HCT116 (cell line): ENCODE measurements at regions not wholly inside any gene's neighbourhood (a gene's known extent, or its start where the extent isn't known, plus 50 kb on each side); places are given as distances from the start of the nearest gene placed in this dataset.

Source experiments
- ATAC-seq: fragments of 200-7000 bp; cut with Tn5 transposase; 2 replicates; pipeline ENCODE4 v1.9.1; 2020; ENCODE audit warnings: mild to moderate bottlenecking, moderate library complexity
- BruUV-seq: library from RNA; stranded (reverse); fragments of 400-500 nt; replicated peaks from 2 replicates; lab custom pipeline; 2021; lab: Mats Ljungman, UMichigan
- CTCF ChIA-PET: fragments of 300-600 bp; sonication (Branson Sonifier 250); formaldehyde crosslinking; loops from one replicate; lab custom pipeline; 2021; ENCODE audit warnings: antibody characterized with exemption; lab: Charles Lee
- POLR2A ChIA-PET: fragments of 300-600, 350-600 bp; sonication (Branson Sonifier 250); formaldehyde crosslinking; loops from one replicate; lab custom pipeline; 2021; ENCODE audit warnings: antibody characterized with exemption; lab: Charles Lee
- RAD21 ChIA-PET, 2 experiments: fragments of 300-600 bp; sonication (Branson Sonifier 250); formaldehyde crosslinking; loops; one replicate each; lab custom pipeline; 2023; ENCODE audit warnings: low total read pairs in 2 of 2; ENCODE audit not compliant: uncharacterized antibody in 2 of 2, unreplicated experiment in 2 of 2, low non-redundant PET in 1 of 2; lab: Charles Lee
- DNase-seq: peaks from one replicate; pipeline ENCODE4 v3.0.0-alpha.2; 2010; ENCODE audit warnings: low read depth, low spot score
- H2AFZ ChIP-seq: fragments of 200-600 bp; shearing (Covaris generic), sonication (generic); 2 replicates; pipeline ENCODE4 v1.6.1; 2017; ENCODE audit warnings: low read depth, mixed run types, mixed read lengths, antibody characterized with exemption, low read length; ENCODE audit not compliant: poor library complexity, severe bottlenecking
- H3K27ac ChIP-seq: 2 replicates; pipeline ENCODE4 v1.5.1; 2012; ENCODE audit warnings: low read depth, low read length
- H3K27me3 ChIP-seq: fragments of 200-600 bp; sonication (generic); 2 replicates; pipeline ENCODE4 v1.6.1; 2016; ENCODE audit warnings: mixed run types, low read length, mixed read lengths; ENCODE audit not compliant: insufficient read depth
- H3K36me3 ChIP-seq, 2 experiments: fragments of 200-500 bp in 1 of 2; fragments of 200-600 bp in 1 of 2; sonication (Bioruptor generic) in 1 of 2; sonication (generic) in 1 of 2; 2 replicates each; pipeline versions ENCODE4 v1.5.1 to v1.6.1; 2014 to 2016; ENCODE audit warnings: low read length in 2 of 2, inconsistent platforms in 1 of 2, mixed read lengths in 1 of 2, mixed run types in 1 of 2; ENCODE audit not compliant: insufficient read depth in 2 of 2, control insufficient read depth in 1 of 2
- H3K4me1 ChIP-seq, 2 experiments: fragments of 200-600 bp in 1 of 2; sonication (generic) in 1 of 2; 2 replicates each; pipeline versions ENCODE4 v1.5.1 to v1.6.1; 2012 to 2017; ENCODE audit warnings: low read length in 2 of 2, inconsistent platforms in 1 of 2, mild to moderate bottlenecking in 1 of 2, mixed read lengths in 1 of 2, mixed run types in 1 of 2, moderate library complexity in 1 of 2; ENCODE audit not compliant: insufficient read depth in 2 of 2, control insufficient read depth in 1 of 2
- H3K4me2 ChIP-seq: fragments of 200-600 bp; sonication (generic); 2 replicates; pipeline ENCODE4 v1.6.1; 2017; ENCODE audit warnings: mixed run types, low read length, mixed read lengths
- H3K4me3 ChIP-seq, 2 experiments: fragments of 200-600 bp in 1 of 2; sonication (generic) in 1 of 2; replicated peaks in 1 of 2; 2 replicates each; pipeline ENCODE4 v1.5.1; 2011 to 2016; ENCODE audit warnings: low read length in 2 of 2, control low read depth in 1 of 2, low read depth in 1 of 2, mild to moderate bottlenecking in 1 of 2, mixed read lengths in 1 of 2, mixed run types in 1 of 2
- H3K79me2 ChIP-seq: fragments of 200-600 bp; sonication (generic); 2 replicates; pipeline ENCODE4 v1.6.1; 2017; ENCODE audit warnings: mild to moderate bottlenecking, mixed run types, low read length, moderate library complexity, mixed read lengths; ENCODE audit not compliant: insufficient read depth
- H3K9ac ChIP-seq: fragments of 200-600 bp; sonication (generic); 2 replicates; pipeline ENCODE4 v1.6.1; 2016; ENCODE audit warnings: low read length, mixed read lengths
- H3K9me2 ChIP-seq: fragments of 200-600 bp; sonication (generic), shearing (Covaris generic); 2 replicates; pipeline ENCODE4 v1.6.1; 2017; ENCODE audit warnings: mixed run types, mild to moderate bottlenecking, moderate library complexity; ENCODE audit not compliant: insufficient read depth
- H3K9me3 ChIP-seq, 2 experiments: fragments of 200-500 bp in 1 of 2; fragments of 200-600 bp in 1 of 2; sonication (Bioruptor generic) in 1 of 2; sonication (generic) in 1 of 2; 2 replicates each; pipeline ENCODE4 v1.6.1; 2014 to 2017; ENCODE audit warnings: low read length in 2 of 2, mixed read lengths in 2 of 2, inconsistent platforms in 1 of 2, low read depth in 1 of 2, mild to moderate bottlenecking in 1 of 2, mixed run types in 1 of 2, moderate library complexity in 1 of 2; ENCODE audit not compliant: control insufficient read depth in 1 of 2, insufficient read depth in 1 of 2
- H4K20me1 ChIP-seq: fragments of 200-600 bp; sonication (generic), shearing (Covaris generic); 2 replicates; pipeline ENCODE4 v1.6.1; 2017; ENCODE audit warnings: mixed run types, mild to moderate bottlenecking, moderate library complexity; ENCODE audit not compliant: insufficient read depth
- CBX3 ChIP-seq: IDR thresholded peaks from 2 replicates; pipeline ENCODE4 v1.6.1; 2012; ENCODE audit warnings: low read depth
- EGR1 ChIP-seq: IDR thresholded peaks from 2 replicates; pipeline ENCODE4 v1.6.1; 2012; ENCODE audit warnings: low read depth
- EZH2phosphoT487 ChIP-seq: fragments of 200-600 bp; IDR thresholded peaks from 2 replicates; pipeline ENCODE4 v1.6.1; 2018; ENCODE audit warnings: antibody characterized with exemption, borderline replicate concordance
- FOSL1 ChIP-seq: IDR thresholded peaks from 2 replicates; pipeline ENCODE4 v1.6.1; 2012; ENCODE audit warnings: low read depth
- JUND ChIP-seq: IDR thresholded peaks from 2 replicates; pipeline ENCODE4 v1.6.1; 2012
- POLR2AphosphoS5 ChIP-seq: IDR thresholded peaks from 2 replicates; pipeline ENCODE4 v1.6.1; 2011; ENCODE audit warnings: mild to moderate bottlenecking, low read depth, low read length, moderate library complexity
- RAD21 ChIP-seq: IDR thresholded peaks from 2 replicates; pipeline ENCODE4 v1.6.1; 2012; ENCODE audit warnings: low read depth, mild to moderate bottlenecking
- SP1 ChIP-seq: IDR thresholded peaks from 2 replicates; pipeline ENCODE4 v1.6.1; 2012; ENCODE audit warnings: low read depth
- SRF ChIP-seq: IDR thresholded peaks from 2 replicates; pipeline ENCODE4 v1.6.1; 2012; ENCODE audit warnings: low read depth
- TCF7L2 ChIP-seq: IDR thresholded peaks from 2 replicates; pipeline ENCODE4 v1.7.0; 2011; ENCODE audit warnings: borderline replicate concordance, inconsistent platforms; ENCODE audit not compliant: insufficient read depth, insufficient read length; ENCODE audit errors: extremely low read depth
- YY1 ChIP-seq: IDR thresholded peaks from 2 replicates; pipeline ENCODE4 v1.6.1; 2011; ENCODE audit warnings: low read length, low read depth, moderate library complexity, mild to moderate bottlenecking; ENCODE audit not compliant: insufficient replicate concordance; ENCODE audit errors: extremely low read depth
- ZFX ChIP-seq: fragments of 450-650 bp; IDR thresholded peaks from 2 replicates; pipeline ENCODE4 v1.6.1; 2017
- ZNF274 ChIP-seq: fragments of 200-500 bp; sonication (Bioruptor generic); IDR thresholded peaks from 2 replicates; pipeline ENCODE4 v1.6.1; 2014; ENCODE audit warnings: mild to moderate bottlenecking, low read depth, low read length, inconsistent platforms
- intact Hi-C: fragments of 100-400 bp; cut with micrococcal nuclease; formaldehyde crosslinking; loops from 2 replicates; pipeline ENCODE4 v1.10.0; 2022
- TF ChIP-seq, protein P1 (sequence below): IDR thresholded peaks from 2 replicates; pipeline ENCODE4 v1.6.1; 2012; ENCODE audit warnings: low read depth
- TF ChIP-seq, protein P2 (sequence below): IDR thresholded peaks from 2 replicates; pipeline ENCODE4 v1.6.1; 2011; ENCODE audit warnings: mild to moderate bottlenecking, low read length, moderate library complexity; ENCODE audit not compliant: insufficient replicate concordance; ENCODE audit errors: extremely low read depth
- TF ChIP-seq, protein P3 (sequence below), 3 experiments: fragments of 200-600 bp in 1 of 3; sonication (generic) in 1 of 3; IDR thresholded peaks in 2 of 3; conservative IDR thresholded peaks in 1 of 3; 2 replicates each; pipeline ENCODE4 v1.5.1; 2012 to 2017; ENCODE audit warnings: low read depth in 2 of 3, low read length in 2 of 3, antibody characterized with exemption in 1 of 3, borderline replicate concordance in 1 of 3, control low read depth in 1 of 3, mild to moderate bottlenecking in 1 of 3, mixed read lengths in 1 of 3, mixed run types in 1 of 3, moderate library complexity in 1 of 3; ENCODE audit not compliant: insufficient read depth in 1 of 3
- TF ChIP-seq, protein P4 (sequence below): IDR thresholded peaks from 2 replicates; pipeline ENCODE4 v1.6.1; 2012

DNA sequence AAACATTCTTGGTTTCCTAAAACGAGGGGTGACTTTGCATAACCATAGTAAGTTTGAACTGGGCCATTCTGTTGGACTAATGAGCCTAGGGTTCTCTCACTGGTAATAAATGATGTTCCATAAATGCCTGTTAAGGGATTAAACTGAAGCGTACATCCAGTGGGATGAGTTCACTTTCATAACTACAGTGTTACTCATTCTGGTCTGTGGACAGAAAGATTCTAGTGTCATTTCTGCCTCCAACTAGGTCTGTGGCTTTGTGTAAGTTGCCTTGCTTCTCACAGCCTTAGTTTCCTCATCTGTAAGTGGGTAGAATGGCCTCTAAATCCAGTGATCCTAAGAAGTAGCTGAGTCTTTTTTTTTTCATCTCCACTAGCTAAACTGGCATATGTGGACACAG lies 1860.6 kb upstream of the PIK3C3 start:
- Histone ChIP-seq H3K9me2 (no peaks in the 10 kb centered on the region), H3K4me2 (no peak overlapping the region), H2AFZ (no peak overlapping the region), H3K27ac (no peak overlapping the region), H3K9me3 (no peaks in the 10 kb centered on the region)
- DNase-seq = no peak
- POLR2A ChIA-PET = no interaction called here
- CTCF ChIA-PET = no interaction called here
- RAD21 ChIA-PET = no interaction called here
- TF ChIP-seq, protein P1, sequence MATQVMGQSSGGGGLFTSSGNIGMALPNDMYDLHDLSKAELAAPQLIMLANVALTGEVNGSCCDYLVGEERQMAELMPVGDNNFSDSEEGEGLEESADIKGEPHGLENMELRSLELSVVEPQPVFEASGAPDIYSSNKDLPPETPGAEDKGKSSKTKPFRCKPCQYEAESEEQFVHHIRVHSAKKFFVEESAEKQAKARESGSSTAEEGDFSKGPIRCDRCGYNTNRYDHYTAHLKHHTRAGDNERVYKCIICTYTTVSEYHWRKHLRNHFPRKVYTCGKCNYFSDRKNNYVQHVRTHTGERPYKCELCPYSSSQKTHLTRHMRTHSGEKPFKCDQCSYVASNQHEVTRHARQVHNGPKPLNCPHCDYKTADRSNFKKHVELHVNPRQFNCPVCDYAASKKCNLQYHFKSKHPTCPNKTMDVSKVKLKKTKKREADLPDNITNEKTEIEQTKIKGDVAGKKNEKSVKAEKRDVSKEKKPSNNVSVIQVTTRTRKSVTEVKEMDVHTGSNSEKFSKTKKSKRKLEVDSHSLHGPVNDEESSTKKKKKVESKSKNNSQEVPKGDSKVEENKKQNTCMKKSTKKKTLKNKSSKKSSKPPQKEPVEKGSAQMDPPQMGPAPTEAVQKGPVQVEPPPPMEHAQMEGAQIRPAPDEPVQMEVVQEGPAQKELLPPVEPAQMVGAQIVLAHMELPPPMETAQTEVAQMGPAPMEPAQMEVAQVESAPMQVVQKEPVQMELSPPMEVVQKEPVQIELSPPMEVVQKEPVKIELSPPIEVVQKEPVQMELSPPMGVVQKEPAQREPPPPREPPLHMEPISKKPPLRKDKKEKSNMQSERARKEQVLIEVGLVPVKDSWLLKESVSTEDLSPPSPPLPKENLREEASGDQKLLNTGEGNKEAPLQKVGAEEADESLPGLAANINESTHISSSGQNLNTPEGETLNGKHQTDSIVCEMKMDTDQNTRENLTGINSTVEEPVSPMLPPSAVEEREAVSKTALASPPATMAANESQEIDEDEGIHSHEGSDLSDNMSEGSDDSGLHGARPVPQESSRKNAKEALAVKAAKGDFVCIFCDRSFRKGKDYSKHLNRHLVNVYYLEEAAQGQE = no peak
- TF ChIP-seq TCF7L2 = no peak
- no peak for TF ChIP-seq FOSL1
- TF ChIP-seq ZNF274 = no peak
- no peak for TF ChIP-seq SRF
- no peak for TF ChIP-seq SP1
- no peak for TF ChIP-seq JUND
- TF ChIP-seq YY1 = no peak
- TF ChIP-seq CBX3 = no peak
- TF ChIP-seq, protein P2, sequence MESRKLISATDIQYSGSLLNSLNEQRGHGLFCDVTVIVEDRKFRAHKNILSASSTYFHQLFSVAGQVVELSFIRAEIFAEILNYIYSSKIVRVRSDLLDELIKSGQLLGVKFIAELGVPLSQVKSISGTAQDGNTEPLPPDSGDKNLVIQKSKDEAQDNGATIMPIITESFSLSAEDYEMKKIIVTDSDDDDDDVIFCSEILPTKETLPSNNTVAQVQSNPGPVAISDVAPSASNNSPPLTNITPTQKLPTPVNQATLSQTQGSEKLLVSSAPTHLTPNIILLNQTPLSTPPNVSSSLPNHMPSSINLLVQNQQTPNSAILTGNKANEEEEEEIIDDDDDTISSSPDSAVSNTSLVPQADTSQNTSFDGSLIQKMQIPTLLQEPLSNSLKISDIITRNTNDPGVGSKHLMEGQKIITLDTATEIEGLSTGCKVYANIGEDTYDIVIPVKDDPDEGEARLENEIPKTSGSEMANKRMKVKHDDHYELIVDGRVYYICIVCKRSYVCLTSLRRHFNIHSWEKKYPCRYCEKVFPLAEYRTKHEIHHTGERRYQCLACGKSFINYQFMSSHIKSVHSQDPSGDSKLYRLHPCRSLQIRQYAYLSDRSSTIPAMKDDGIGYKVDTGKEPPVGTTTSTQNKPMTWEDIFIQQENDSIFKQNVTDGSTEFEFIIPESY = no peak
- TF ChIP-seq, protein P3, sequence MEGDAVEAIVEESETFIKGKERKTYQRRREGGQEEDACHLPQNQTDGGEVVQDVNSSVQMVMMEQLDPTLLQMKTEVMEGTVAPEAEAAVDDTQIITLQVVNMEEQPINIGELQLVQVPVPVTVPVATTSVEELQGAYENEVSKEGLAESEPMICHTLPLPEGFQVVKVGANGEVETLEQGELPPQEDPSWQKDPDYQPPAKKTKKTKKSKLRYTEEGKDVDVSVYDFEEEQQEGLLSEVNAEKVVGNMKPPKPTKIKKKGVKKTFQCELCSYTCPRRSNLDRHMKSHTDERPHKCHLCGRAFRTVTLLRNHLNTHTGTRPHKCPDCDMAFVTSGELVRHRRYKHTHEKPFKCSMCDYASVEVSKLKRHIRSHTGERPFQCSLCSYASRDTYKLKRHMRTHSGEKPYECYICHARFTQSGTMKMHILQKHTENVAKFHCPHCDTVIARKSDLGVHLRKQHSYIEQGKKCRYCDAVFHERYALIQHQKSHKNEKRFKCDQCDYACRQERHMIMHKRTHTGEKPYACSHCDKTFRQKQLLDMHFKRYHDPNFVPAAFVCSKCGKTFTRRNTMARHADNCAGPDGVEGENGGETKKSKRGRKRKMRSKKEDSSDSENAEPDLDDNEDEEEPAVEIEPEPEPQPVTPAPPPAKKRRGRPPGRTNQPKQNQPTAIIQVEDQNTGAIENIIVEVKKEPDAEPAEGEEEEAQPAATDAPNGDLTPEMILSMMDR (IDR thresholded peaks at IDR 0.05 in 2 of 3, conservative IDR thresholded peaks at IDR 0.05 in 1 of 3; ENCODE audit: borderline replicate concordance in 1 of 3, insufficient read depth in 1 of 3, low read depth in 2 of 3, low read length in 2 of 3) = no peak
- no peak for TF ChIP-seq EZH2phosphoT487
- TF ChIP-seq ZFX = no peak
- no peak for TF ChIP-seq EGR1
- TF ChIP-seq, protein P4, sequence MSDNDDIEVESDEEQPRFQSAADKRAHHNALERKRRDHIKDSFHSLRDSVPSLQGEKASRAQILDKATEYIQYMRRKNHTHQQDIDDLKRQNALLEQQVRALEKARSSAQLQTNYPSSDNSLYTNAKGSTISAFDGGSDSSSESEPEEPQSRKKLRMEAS = no peak
- no peak for TF ChIP-seq POLR2AphosphoS5
- no peak for TF ChIP-seq RAD21
- TF ChIP-seq, all 23 proteins: peak for 0
- H3K27me3 ChIP-seq = no peaks in the 10 kb centered on the region
- ATAC-seq = no peak
- intact Hi-C loops = no loop called here
- no peaks in the 10 kb centered on the region for H3K79me2 ChIP-seq
- H3K4me3 ChIP-seq = no peak overlapping the region
- no peaks in the 10 kb centered on the region for H3K4me1 ChIP-seq
- no peaks in the 10 kb centered on the region for H4K20me1 ChIP-seq
- BruUV-seq = no TSS peak
- H3K36me3 ChIP-seq = no peaks in the 10 kb centered on the region
- H3K9ac ChIP-seq = no peak overlapping the region
